ENCODE measurements at regions not wholly inside any gene's neighbourhood (a gene's known extent, or its start where the extent isn't known, plus 50 kb on each side); places are given as distances from the start of the nearest gene placed in this dataset.

DNA sequence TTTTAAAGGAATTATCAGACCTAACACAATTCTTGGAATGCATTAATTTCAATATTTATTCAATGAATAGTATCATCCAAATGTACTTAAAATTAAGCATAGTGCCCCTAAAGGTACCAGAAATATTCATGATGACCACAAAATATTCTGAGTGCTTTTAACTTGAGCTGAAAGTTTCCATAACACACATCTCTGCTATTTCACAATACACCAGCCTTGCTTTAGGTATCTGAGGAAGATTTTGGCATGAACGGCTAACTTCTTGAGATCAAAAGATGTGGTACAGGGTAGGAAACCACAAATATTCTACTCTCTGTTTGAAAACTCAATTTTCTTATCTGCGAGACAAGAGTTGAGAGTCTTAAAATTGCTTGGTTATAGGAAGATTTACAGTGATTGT, 538.3 kb upstream of the PCDH7 start (continued):
- TF ChIP-seq, protein P1, sequence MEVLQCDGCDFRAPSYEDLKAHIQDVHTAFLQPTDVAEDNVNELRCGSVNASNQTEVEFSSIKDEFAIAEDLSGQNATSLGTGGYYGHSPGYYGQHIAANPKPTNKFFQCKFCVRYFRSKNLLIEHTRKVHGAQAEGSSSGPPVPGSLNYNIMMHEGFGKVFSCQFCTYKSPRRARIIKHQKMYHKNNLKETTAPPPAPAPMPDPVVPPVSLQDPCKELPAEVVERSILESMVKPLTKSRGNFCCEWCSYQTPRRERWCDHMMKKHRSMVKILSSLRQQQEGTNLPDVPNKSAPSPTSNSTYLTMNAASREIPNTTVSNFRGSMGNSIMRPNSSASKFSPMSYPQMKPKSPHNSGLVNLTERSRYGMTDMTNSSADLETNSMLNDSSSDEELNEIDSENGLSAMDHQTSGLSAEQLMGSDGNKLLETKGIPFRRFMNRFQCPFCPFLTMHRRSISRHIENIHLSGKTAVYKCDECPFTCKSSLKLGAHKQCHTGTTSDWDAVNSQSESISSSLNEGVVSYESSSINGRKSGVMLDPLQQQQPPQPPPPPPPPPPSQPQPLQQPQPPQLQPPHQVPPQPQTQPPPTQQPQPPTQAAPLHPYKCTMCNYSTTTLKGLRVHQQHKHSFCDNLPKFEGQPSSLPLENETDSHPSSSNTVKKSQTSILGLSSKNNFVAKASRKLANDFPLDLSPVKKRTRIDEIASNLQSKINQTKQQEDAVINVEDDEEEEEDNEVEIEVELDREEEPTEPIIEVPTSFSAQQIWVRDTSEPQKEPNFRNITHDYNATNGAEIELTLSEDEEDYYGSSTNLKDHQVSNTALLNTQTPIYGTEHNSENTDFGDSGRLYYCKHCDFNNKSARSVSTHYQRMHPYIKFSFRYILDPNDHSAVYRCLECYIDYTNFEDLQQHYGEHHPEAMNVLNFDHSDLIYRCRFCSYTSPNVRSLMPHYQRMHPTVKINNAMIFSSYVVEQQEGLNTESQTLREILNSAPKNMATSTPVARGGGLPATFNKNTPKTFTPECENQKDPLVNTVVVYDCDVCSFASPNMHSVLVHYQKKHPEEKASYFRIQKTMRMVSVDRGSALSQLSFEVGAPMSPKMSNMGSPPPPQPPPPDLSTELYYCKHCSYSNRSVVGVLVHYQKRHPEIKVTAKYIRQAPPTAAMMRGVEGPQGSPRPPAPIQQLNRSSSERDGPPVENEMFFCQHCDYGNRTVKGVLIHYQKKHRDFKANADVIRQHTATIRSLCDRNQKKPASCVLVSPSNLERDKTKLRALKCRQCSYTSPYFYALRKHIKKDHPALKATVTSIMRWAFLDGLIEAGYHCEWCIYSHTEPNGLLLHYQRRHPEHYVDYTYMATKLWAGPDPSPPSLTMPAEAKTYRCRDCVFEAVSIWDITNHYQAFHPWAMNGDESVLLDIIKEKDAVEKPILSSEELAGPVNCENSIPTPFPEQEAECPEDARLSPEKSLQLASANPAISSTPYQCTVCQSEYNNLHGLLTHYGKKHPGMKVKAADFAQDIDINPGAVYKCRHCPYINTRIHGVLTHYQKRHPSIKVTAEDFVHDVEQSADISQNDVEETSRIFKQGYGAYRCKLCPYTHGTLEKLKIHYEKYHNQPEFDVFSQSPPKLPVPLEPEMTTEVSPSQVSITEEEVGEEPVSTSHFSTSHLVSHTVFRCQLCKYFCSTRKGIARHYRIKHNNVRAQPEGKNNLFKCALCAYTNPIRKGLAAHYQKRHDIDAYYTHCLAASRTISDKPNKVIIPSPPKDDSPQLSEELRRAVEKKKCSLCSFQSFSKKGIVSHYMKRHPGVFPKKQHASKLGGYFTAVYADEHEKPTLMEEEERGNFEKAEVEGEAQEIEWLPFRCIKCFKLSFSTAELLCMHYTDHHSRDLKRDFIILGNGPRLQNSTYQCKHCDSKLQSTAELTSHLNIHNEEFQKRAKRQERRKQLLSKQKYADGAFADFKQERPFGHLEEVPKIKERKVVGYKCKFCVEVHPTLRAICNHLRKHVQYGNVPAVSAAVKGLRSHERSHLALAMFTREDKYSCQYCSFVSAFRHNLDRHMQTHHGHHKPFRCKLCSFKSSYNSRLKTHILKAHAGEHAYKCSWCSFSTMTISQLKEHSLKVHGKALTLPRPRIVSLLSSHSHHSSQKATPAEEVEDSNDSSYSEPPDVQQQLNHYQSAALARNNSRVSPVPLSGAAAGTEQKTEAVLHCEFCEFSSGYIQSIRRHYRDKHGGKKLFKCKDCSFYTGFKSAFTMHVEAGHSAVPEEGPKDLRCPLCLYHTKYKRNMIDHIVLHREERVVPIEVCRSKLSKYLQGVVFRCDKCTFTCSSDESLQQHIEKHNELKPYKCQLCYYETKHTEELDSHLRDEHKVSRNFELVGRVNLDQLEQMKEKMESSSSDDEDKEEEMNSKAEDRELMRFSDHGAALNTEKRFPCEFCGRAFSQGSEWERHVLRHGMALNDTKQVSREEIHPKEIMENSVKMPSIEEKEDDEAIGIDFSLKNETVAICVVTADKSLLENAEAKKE (CRISPR knock-in tag; IDR thresholded peaks at IDR 0.05): no peak
- no peak for TF ChIP-seq JUNB (IDR thresholded peaks at IDR 0.05; ENCODE audit: unreplicated experiment)
- TF ChIP-seq EZH2phosphoT487 (IDR thresholded peaks at IDR 0.05; ENCODE audit: unreplicated experiment): no peak

DNA sequence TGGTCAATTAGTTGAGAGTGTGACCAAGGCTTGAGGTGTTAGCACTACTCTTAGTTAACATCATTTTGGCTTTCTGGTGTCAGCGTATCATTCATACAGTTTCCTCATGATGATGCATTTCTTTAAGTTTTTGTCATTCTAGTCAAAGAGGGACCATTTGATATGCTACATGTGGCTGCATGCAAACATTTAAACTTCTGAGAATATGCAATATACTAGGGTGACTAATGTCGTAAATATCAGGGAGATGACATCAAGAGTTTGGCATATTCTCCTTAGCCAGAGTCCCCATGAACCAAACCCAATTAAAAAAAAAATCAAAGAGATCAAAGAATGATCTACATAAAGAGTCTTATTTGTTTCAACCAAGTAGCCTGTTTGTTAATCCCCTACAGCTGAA, 537.4 kb upstream of the PCDH7 start:
- Histone ChIP-seq H3K27me3 (ENCODE audit: insufficient read depth) (no peaks in the 10 kb centered on the region), H3F3A (replicated peaks; ENCODE audit: low read depth) (no peaks in the 10 kb centered on the region), H3K27ac (ENCODE audit: low read depth) (no peak overlapping the region), H4K20me1 (replicated peaks; ENCODE audit: insufficient read depth) (no peaks in the 10 kb centered on the region), H3K4me2 (no peak overlapping the region), H3K4me3 (no peak overlapping the region), H3K4me1 (ENCODE audit: insufficient read depth) (no peaks in the 10 kb centered on the region), H2AFZ (no peak overlapping the region), H3K36me3 (ENCODE audit: insufficient read depth) (no peaks in the 10 kb centered on the region), H3K9me2 (ENCODE audit: insufficient read depth) (peaks cover 11% of the 10 kb centered on the region; the same call in 1 of the 2 replicates), H3K79me2 (replicated peaks; ENCODE audit: insufficient read depth) (no peaks in the 10 kb centered on the region)
- ATAC-seq (no peak), DNase-seq (ENCODE audit: low spot score) (no peak)
- peaks cover 1% of the 10 kb centered on the region for H3K27me3 Mint-ChIP-seq (ENCODE audit: insufficient read depth, low read depth, poor library complexity)
- H3K4me3 Mint-ChIP-seq: no peak overlapping the region
- no peaks in the 10 kb centered on the region for H3K36me3 Mint-ChIP-seq (ENCODE audit: low read depth)
- H3K9me3 Mint-ChIP-seq: no peaks in the 10 kb centered on the region
- H3K4me1 Mint-ChIP-seq: no peaks in the 10 kb centered on the region
- no peak overlapping the region; the same call in 1 of the 2 replicates for H3K27ac Mint-ChIP-seq
- no peak for TF ChIP-seq STAT1 (IDR thresholded peaks at IDR 0.05; ENCODE audit: unreplicated experiment)
- TF ChIP-seq, protein P1 (CRISPR knock-in tag; IDR thresholded peaks at IDR 0.05): no peak
- no peak for TF ChIP-seq NANOG (IDR thresholded peaks at IDR 0.05; ENCODE audit: borderline replicate concordance)
- no peak for TF ChIP-seq REST (IDR thresholded peaks at IDR 0.05; ENCODE audit: unreplicated experiment)
- no peak for TF ChIP-seq JUNB (IDR thresholded peaks at IDR 0.05; ENCODE audit: unreplicated experiment)
